GM10266 (cell line): ENCODE measurements at regions not wholly inside any gene's neighbourhood (a gene's known extent, or its start where the extent isn't known, plus 50 kb on each side); places are given as distances from the start of the nearest gene placed in this dataset.
"Not testable (repeated sequence)": the region's sequence is repeated elsewhere in the genome, so short reads cannot be mapped to it uniquely, and the experiment has no call there.

Experiments used
- DNase-seq: peaks from one replicate; pipeline ENCODE4 v3.0.0; 2012; ENCODE audit errors: extremely low spot score
- TF ChIP-seq, protein P1 (sequence below): IDR thresholded peaks from 2 replicates; pipeline ENCODE4 v1.5.1; 2012; ENCODE audit warnings: mild to moderate bottlenecking, low read depth; ENCODE audit not compliant: control insufficient read depth, insufficient read depth; ENCODE audit errors: missing control alignments

- TF ChIP-seq, protein P1, sequence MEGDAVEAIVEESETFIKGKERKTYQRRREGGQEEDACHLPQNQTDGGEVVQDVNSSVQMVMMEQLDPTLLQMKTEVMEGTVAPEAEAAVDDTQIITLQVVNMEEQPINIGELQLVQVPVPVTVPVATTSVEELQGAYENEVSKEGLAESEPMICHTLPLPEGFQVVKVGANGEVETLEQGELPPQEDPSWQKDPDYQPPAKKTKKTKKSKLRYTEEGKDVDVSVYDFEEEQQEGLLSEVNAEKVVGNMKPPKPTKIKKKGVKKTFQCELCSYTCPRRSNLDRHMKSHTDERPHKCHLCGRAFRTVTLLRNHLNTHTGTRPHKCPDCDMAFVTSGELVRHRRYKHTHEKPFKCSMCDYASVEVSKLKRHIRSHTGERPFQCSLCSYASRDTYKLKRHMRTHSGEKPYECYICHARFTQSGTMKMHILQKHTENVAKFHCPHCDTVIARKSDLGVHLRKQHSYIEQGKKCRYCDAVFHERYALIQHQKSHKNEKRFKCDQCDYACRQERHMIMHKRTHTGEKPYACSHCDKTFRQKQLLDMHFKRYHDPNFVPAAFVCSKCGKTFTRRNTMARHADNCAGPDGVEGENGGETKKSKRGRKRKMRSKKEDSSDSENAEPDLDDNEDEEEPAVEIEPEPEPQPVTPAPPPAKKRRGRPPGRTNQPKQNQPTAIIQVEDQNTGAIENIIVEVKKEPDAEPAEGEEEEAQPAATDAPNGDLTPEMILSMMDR, result no peak
- no peak for DNase-seq
Measured at GRCh38 chr2:185510060-185510459, 228.5 kb upstream of the FSIP2 start.

GRCh38 chr2:185511925-185512324, 226.7 kb upstream of the FSIP2 start:
- no peak for DNase-seq
- TF ChIP-seq, protein P1, result no peak

DNA sequence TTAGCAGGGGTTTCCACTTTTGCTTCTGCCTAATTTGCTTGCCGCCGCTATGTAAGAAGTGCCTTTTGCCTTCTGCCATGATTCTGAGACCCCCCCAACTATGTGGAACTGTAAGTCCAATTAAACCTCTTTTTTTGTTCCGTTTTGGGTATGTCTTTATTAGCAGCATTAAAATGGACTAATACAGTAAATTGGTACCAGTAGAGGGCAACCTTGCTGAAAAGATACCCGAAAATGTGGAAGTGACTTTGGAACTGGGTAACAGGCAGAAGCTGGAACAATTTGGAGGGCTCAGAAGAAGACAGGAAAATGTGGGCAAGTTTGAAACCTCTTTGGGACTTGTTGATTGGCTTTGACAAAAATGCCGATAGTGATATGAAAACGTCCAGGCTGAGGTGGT, 216.1 kb upstream of the FSIP2 start:
- TF ChIP-seq, protein P1, result no peak
- DNase-seq, result no peak

DNA sequence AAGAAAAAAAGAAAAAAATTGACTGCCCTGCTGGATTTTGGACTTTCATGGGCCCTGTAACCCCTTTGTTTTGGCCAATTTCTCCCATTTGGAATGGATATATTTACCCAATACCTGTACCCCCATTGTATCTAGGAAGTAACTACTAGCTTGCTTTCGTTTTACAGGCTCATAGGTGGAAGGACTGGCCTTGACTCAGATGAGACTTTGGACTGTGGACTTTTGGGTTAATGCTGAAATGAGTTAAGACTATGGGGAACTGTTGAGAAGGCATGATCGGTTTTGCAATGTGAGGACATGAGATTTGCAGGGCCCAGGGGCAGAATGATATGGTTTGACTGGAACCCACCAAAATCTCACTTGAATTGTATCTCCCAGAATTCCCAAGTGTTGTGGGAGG, 214.4 kb upstream of the FSIP2 start:
- not testable (repeated sequence) for DNase-seq

DNA sequence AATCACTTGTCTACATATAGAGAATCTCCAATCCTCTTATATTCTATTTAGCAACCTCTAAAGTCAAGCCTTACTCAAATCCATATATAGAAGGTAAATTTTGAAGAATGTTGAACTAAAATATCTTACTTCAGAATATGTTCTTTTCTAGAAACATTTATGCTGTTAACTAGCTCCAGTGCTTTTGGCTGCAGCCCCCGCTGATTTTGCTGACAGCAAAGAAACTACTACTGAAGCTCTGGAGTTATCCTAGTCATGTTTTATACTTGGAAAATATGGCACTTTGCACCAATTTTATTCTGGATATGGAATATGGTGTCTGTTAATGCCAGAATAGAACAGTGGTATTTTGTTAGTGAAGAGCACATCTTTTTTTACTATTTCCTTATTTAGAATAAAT, 212.4 kb upstream of the FSIP2 start:
- no peak for DNase-seq
- TF ChIP-seq, protein P1, result no peak

DNA sequence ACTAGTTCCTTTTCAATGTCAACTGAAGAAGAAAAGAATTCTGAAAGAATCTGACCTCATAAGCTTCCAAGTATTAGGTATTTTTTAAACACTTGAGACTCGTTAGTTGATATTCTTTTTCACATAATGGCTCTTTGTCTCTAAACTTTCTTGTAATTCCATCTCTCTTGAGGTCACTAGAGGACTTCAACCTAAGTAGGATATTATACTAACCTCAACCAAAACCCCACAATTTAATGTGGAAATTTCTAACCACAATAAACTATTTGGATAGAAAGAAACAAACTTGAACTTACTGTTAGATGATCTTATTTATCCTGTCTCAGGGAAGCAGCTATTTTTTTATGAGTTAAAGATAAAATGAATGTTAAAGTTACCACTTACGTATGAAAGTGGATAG, 206.9 kb upstream of the FSIP2 start:
- TF ChIP-seq, protein P1, result no peak
- no peak for DNase-seq

- DNase-seq, result no peak
- TF ChIP-seq, protein P1, result no peak
Measured at GRCh38 chr2:185537689-185538088, 200.9 kb upstream of the FSIP2 start.

- no peak for DNase-seq
- TF ChIP-seq, protein P1, result no peak
Measured at GRCh38 chr2:185567196-185567595, 171.4 kb upstream of the FSIP2 start.
